Esophagus squamous epithelium (tissue), 5 donors: ENCODE measurements at regions not wholly inside any gene's neighbourhood (a gene's known extent, or its start where the extent isn't known, plus 50 kb on each side); places are given as distances from the start of the nearest gene placed in this dataset.

Experiments used
- DNase-seq: peaks from one replicate; lab custom pipeline; 2025; lab: John Stamatoyannopoulos, UW
- H3K27ac ChIP-seq, 4 donors: fragments of 200-600 bp; sonication (generic); one replicate each; pipeline ENCODE4 v1.5.1; 2016 to 2019; ENCODE audit warnings: mild to moderate bottlenecking in 1 of 4
- H3K27me3 ChIP-seq, 4 donors: fragments of 200-600 bp; sonication (generic); 1 replicate in 3 of 4; 2 replicates in 1 of 4; pipeline versions ENCODE4 v1.5.1 to v1.6.0; 2017 to 2021; ENCODE audit warnings: antibody characterized with exemption in 1 of 4
- H3K36me3 ChIP-seq, 3 donors: fragments of 200-600 bp; sonication (generic); one replicate each; pipeline ENCODE4 v1.5.1; 2016 to 2019
- H3K4me1 ChIP-seq, 3 donors: fragments of 200-600 bp; sonication (generic); one replicate each; pipeline ENCODE4 v1.5.1; 2017 to 2019
- H3K4me3 ChIP-seq, 4 donors: fragments of 200-600 bp; sonication (generic); 1 replicate in 3 of 4; 2 replicates in 1 of 4; pipeline ENCODE4 v1.5.1; 2016 to 2019; ENCODE audit warnings: mild to moderate bottlenecking in 2 of 4, moderate library complexity in 1 of 4
- H3K9me3 ChIP-seq, 3 donors: fragments of 200-600 bp; sonication (generic); one replicate each; pipeline ENCODE4 v1.5.1; 2016 to 2019
- POLR2A ChIP-seq, 4 donors: fragments of 450-650 bp; IDR thresholded peaks; one replicate each; pipeline ENCODE4 v1.6.1; 2017; ENCODE audit warnings: antibody characterized with exemption in 4 of 4, mild to moderate bottlenecking in 4 of 4, moderate library complexity in 3 of 4
- WGBS, 2 donors: methylation state at CpG; one replicate each; pipeline ENCODE4 v1.1.5; 2018; 5-methylcytosine and 5-hydroxymethylcytosine counted together
- intact Hi-C: fragments of 100-400 bp; cut with DNase I; formaldehyde crosslinking; loops from one replicate; pipeline ENCODE4 v1.15.0; 2022
- TF ChIP-seq, protein P1 (sequence below), 6 experiments: fragments of 450-650 bp in 4 of 6; fragments of 200-600 bp in 2 of 6; sonication (generic) in 2 of 6; IDR thresholded peaks; one replicate each; pipeline ENCODE4 v1.5.1; 2016 to 2019; ENCODE audit warnings: antibody characterized with exemption in 6 of 6, mild to moderate bottlenecking in 4 of 6, moderate library complexity in 4 of 6
- donor health status: DM: yes; HTN: yes; CAD: no.

GRCh38 chr4:95898226-95898625 is 58.3 kb downstream of the PDHA2 start:
- Histone ChIP-seq H3K9me3 (no peaks in the 10 kb centered on the region), H3K4me1 (no peaks in the 10 kb centered on the region), H3K36me3 (no peaks in the 10 kb centered on the region), H3K4me3 (no peak overlapping the region), H3K27me3 (no peaks in the 10 kb centered on the region), H3K27ac (no peak overlapping the region)
- intact Hi-C loops: no loop called here
- 48 to 50% methylated on average over 2 of the region's 2 CpGs for WGBS, 2 donors
- TF ChIP-seq, protein P1, sequence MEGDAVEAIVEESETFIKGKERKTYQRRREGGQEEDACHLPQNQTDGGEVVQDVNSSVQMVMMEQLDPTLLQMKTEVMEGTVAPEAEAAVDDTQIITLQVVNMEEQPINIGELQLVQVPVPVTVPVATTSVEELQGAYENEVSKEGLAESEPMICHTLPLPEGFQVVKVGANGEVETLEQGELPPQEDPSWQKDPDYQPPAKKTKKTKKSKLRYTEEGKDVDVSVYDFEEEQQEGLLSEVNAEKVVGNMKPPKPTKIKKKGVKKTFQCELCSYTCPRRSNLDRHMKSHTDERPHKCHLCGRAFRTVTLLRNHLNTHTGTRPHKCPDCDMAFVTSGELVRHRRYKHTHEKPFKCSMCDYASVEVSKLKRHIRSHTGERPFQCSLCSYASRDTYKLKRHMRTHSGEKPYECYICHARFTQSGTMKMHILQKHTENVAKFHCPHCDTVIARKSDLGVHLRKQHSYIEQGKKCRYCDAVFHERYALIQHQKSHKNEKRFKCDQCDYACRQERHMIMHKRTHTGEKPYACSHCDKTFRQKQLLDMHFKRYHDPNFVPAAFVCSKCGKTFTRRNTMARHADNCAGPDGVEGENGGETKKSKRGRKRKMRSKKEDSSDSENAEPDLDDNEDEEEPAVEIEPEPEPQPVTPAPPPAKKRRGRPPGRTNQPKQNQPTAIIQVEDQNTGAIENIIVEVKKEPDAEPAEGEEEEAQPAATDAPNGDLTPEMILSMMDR (IDR thresholded peaks at IDR 0.05): no peak
- TF ChIP-seq POLR2A (IDR thresholded peaks at IDR 0.05): no peak
- DNase-seq: no peak

GRCh38 chr4:95909211-95909610 is 69.3 kb downstream of the PDHA2 start:
- Histone ChIP-seq H3K9me3 (no peaks in the 10 kb centered on the region), H3K36me3 (no peaks in the 10 kb centered on the region), H3K4me1 (no peaks in the 10 kb centered on the region), H3K27me3 (no peaks in the 10 kb centered on the region), H3K27ac (no peak overlapping the region), H3K4me3 (no peak overlapping the region)
- no peak for DNase-seq
- WGBS, 2 donors: 56 to 70% methylated on average over 1 of the region's 1 CpG
- intact Hi-C loops: no loop called here
- TF ChIP-seq POLR2A (IDR thresholded peaks at IDR 0.05): no peak
- TF ChIP-seq, protein P1 (IDR thresholded peaks at IDR 0.05): no peak

DNA sequence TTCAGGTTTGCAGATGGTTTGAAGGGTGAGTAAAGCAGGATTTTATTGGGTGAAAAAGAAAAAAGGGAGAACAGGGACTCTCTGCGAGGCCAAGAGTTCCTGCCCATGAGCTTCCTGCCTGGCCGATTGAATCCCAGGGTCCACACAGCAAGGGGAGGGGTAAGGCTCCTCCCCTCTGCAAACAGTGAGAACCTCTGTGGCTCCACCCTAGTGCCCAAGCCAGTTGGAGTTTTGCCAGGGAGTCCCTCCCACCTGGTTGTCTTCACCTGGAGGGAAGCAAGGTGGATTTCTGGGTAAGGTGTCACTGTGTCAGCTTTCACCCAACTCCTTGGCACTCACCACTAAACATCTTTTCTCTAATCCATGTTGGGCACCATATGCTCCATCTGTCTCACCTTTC is 70.9 kb downstream of the PDHA2 start:
- TF ChIP-seq, protein P1 (IDR thresholded peaks at IDR 0.05): no peak
- no peak for TF ChIP-seq POLR2A (IDR thresholded peaks at IDR 0.05)
- Histone ChIP-seq H3K4me3 (no peak overlapping the region), H3K9me3 (no peaks in the 10 kb centered on the region), H3K27ac (no peak overlapping the region), H3K4me1 (no peaks in the 10 kb centered on the region), H3K27me3 (no peaks in the 10 kb centered on the region), H3K36me3 (no peaks in the 10 kb centered on the region)
- 79% methylated on average over 2 of the region's 2 CpGs; no CpG with 5 or more reads in 1 of the 2 donors for WGBS, 2 donors
- no peak for DNase-seq
- intact Hi-C loops: no loop called here

DNA sequence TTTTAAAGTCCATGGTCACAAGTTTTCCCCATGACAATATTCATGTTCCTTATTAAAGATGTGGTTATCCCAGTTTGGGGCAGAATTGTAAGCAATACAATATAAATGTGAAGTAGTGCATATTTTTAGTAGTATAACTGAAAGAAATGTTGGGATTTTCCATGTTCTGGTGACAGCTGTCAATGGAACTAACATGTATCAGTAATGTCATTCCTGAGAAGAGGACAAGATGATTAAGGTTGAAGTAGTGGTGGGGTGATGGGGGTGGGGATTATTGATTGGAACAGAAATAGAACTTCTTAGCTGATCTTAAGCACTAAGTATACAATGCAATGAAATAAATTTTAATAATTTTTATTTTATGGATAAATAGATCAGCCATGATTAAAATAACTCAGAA is 81.6 kb downstream of the PDHA2 start:
- H3K36me3 ChIP-seq: no peaks in the 10 kb centered on the region
- intact Hi-C loops: no loop called here
- H3K27ac ChIP-seq: no peak overlapping the region
- DNase-seq: no peak
- no peaks in the 10 kb centered on the region for H3K27me3 ChIP-seq
- H3K4me1 ChIP-seq: no peaks in the 10 kb centered on the region
- H3K9me3 ChIP-seq: peaks cover 0 to 9% (median under 1%) of the 10 kb centered on the region in 3 donors
- no peak overlapping the region for H3K4me3 ChIP-seq
- TF ChIP-seq, protein P1 (IDR thresholded peaks at IDR 0.05): no peak
- no peak for TF ChIP-seq POLR2A (IDR thresholded peaks at IDR 0.05)

DNA sequence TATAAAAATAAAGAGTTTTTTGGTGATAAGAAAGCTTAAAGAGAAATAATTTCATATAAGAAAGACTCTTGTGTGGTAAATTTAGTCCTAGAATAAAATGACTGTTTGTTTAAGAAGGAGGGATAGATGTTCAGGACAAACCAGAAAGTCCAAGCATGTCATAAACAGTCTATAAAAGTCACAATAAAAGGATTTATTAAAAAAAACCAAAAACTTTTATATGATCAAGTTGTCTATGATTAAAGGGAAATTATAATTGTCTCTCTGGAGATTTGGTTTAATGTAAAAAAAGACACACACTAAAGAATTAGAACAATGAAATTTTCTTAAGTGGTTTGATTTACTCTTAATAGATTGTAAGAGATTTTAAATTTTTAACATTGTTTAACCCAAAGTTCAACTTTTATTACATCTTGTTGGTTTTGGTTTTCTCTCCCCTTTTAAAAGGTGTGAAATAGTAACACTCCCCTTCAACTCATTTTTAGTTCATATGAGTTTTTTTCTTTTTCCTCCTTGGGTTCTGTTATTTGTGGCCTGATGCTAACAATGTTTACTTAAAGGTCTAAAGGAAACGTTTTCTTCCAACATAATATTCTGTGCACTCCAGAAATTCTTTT is 89.7 kb downstream of the PDHA2 start:
- no peaks in the 10 kb centered on the region for H3K27me3 ChIP-seq
- TF ChIP-seq, protein P1 (IDR thresholded peaks at IDR 0.05): no peak
- TF ChIP-seq POLR2A (IDR thresholded peaks at IDR 0.05): no peak
- H3K4me1 ChIP-seq: no peaks in the 10 kb centered on the region
- WGBS, 2 donors: 29 to 42% methylated on average over 1 of the region's 1 CpG
- peaks cover 0 to 24% (median 5%) of the 10 kb centered on the region in 3 donors for H3K9me3 ChIP-seq
- no peaks in the 10 kb centered on the region for H3K36me3 ChIP-seq
- H3K27ac ChIP-seq: no peak overlapping the region
- no peak for DNase-seq
- H3K4me3 ChIP-seq: no peak overlapping the region
- intact Hi-C loops: no loop called here
